ENCODE measurements at regions not wholly inside any gene's neighbourhood (a gene's known extent, or its start where the extent isn't known, plus 50 kb on each side); places are given as distances from the start of the nearest gene placed in this dataset.

- DNase-seq (no peak), ATAC-seq (ENCODE audit: low FRiP score in 2 of 2) (no peak)
- Histone ChIP-seq H3K4me1 (peaks cover 18 to 23% (median 18%) of the 10 kb centered on the region in 4 donors), H3K36me3 (no peaks in the 10 kb centered on the region), H3K27me3 (no peaks in the 10 kb centered on the region), H3K27ac (peak overlapping the region in 2 of 4 donors; percentile 85 to 90), H3K4me3 (no peak overlapping the region), H3K9me3 (no peaks in the 10 kb centered on the region)
- TF ChIP-seq POLR2AphosphoS5 (IDR thresholded peaks at IDR 0.05), result no peak
- no peak for TF ChIP-seq EP300 (IDR thresholded peaks at IDR 0.05)
- WGBS, 2 donors, result 70 to 71% methylated on average over 4 of the region's 4 CpGs
Measured at GRCh38 chr2:174022431-174022830, 57.3 kb upstream of the SP3 start.

GRCh38 chr2:174020926-174021662 is 55.9 kb upstream of the SP3 start:
- no peak for TF ChIP-seq POLR2AphosphoS5 (IDR thresholded peaks at IDR 0.05)
- TF ChIP-seq CTCF (IDR thresholded peaks at IDR 0.05), result no peak
- TF ChIP-seq POLR2A (IDR thresholded peaks at IDR 0.05), result no peak
- no peak for TF ChIP-seq EP300 (IDR thresholded peaks at IDR 0.05)
- DNase-seq, result no peak
- Histone ChIP-seq H3K4me3 (no peak overlapping the region), H3K36me3 (no peaks in the 10 kb centered on the region), H3K27ac (peak overlapping the region in 2 of 4 donors; percentile 35 to 65), H3K9me3 (no peaks in the 10 kb centered on the region), H3K27me3 (no peaks in the 10 kb centered on the region), H3K4me1 (peaks cover 13 to 17% (median 14%) of the 10 kb centered on the region in 4 donors)
- no peak for ATAC-seq (ENCODE audit: low FRiP score in 2 of 2)
- WGBS, 2 donors, result 62 to 64% methylated on average over 5 of the region's 5 CpGs

- Histone ChIP-seq H3K27me3 (no peaks in the 10 kb centered on the region), H3K9me3 (no peaks in the 10 kb centered on the region), H3K36me3 (no peaks in the 10 kb centered on the region), H3K27ac (no peak overlapping the region), H3K4me1 (peaks cover 6 to 10% (median 7%) of the 10 kb centered on the region in 4 donors), H3K4me3 (no peak overlapping the region)
- 81 to 84% methylated on average over 5 of the region's 5 CpGs for WGBS, 2 donors
- DNase-seq (no peak), ATAC-seq (ENCODE audit: low FRiP score in 2 of 2) (no peak)
- no peak for TF ChIP-seq POLR2A (IDR thresholded peaks at IDR 0.05)
- no peak for TF ChIP-seq CTCF (IDR thresholded peaks at IDR 0.05)
- TF ChIP-seq EP300 (IDR thresholded peaks at IDR 0.05), result no peak
- no peak for TF ChIP-seq POLR2AphosphoS5 (IDR thresholded peaks at IDR 0.05)
Measured at GRCh38 chr2:174020026-174020425, 54.9 kb upstream of the SP3 start.

- Histone ChIP-seq H3K9me3 (no peaks in the 10 kb centered on the region), H3K4me3 (no peak overlapping the region), H3K27ac (no peak overlapping the region), H3K4me1 (peaks cover 6 to 21% (median 10%) of the 10 kb centered on the region in 4 donors), H3K36me3 (no peaks in the 10 kb centered on the region), H3K27me3 (no peaks in the 10 kb centered on the region)
- TF ChIP-seq POLR2A (IDR thresholded peaks at IDR 0.05), result no peak
- no peak for TF ChIP-seq POLR2AphosphoS5 (IDR thresholded peaks at IDR 0.05)
- TF ChIP-seq CTCF (IDR thresholded peaks at IDR 0.05), result no peak
- no peak for TF ChIP-seq EP300 (IDR thresholded peaks at IDR 0.05)
- WGBS, 2 donors, result 92 to 94% methylated on average over 3 of the region's 3 CpGs
- ATAC-seq (ENCODE audit: low FRiP score in 2 of 2), result no peak
- DNase-seq, result no peak
Measured at GRCh38 chr2:174016447-174016846, 51.3 kb upstream of the SP3 start.

- no peak for ATAC-seq (ENCODE audit: low FRiP score in 2 of 2)
- TF ChIP-seq POLR2AphosphoS5 (IDR thresholded peaks at IDR 0.05) (no peak), EP300 (IDR thresholded peaks at IDR 0.05) (no peak), CTCF (IDR thresholded peaks at IDR 0.05) (no peak), POLR2A (IDR thresholded peaks at IDR 0.05) (no peak)
- Histone ChIP-seq H3K27ac (no peak overlapping the region), H3K36me3 (no peaks in the 10 kb centered on the region), H3K9me3 (no peaks in the 10 kb centered on the region), H3K27me3 (no peaks in the 10 kb centered on the region), H3K4me1 (peaks cover 6 to 21% (median 11%) of the 10 kb centered on the region in 4 donors), H3K4me3 (no peak overlapping the region)
- 78 to 84% methylated on average over 2 of the region's 2 CpGs for WGBS, 2 donors
- DNase-seq, result no peak
Measured at GRCh38 chr2:174015428-174015827, 50.3 kb upstream of the SP3 start.
